DOHH2 (cell line): ENCODE measurements at regions not wholly inside any gene's neighbourhood (a gene's known extent, or its start where the extent isn't known, plus 50 kb on each side); places are given as distances from the start of the nearest gene placed in this dataset.

Experiments
- CTCF ChIP-seq: fragments of 200-600 bp; sonication (generic); IDR thresholded peaks from one replicate; pipeline ENCODE4 v1.5.1; 2014; ENCODE audit warnings: antibody characterized with exemption, mild to moderate bottlenecking, low read depth, low read length; ENCODE audit not compliant: poor library complexity, severe bottlenecking
- EZH2phosphoT487 ChIP-seq: fragments of 200-600 bp; sonication (generic); IDR thresholded peaks from 2 replicates; pipeline ENCODE4 v1.6.1; 2017; ENCODE audit warnings: borderline replicate concordance, mild to moderate bottlenecking, antibody characterized with exemption, low read length, moderate library complexity, mixed read lengths

GRCh38 chr3:72329354-72329753, 518.9 kb downstream of the SHQ1 start:
- TF ChIP-seq CTCF (no peak), EZH2phosphoT487 (no peak)
